ENCODE measurements at regions not wholly inside any gene's neighbourhood (a gene's known extent, or its start where the extent isn't known, plus 50 kb on each side); places are given as distances from the start of the nearest gene placed in this dataset.
"Not testable (repeated sequence)": the region's sequence is repeated elsewhere in the genome, so short reads cannot be mapped to it uniquely, and the experiment has no call there.

DNA sequence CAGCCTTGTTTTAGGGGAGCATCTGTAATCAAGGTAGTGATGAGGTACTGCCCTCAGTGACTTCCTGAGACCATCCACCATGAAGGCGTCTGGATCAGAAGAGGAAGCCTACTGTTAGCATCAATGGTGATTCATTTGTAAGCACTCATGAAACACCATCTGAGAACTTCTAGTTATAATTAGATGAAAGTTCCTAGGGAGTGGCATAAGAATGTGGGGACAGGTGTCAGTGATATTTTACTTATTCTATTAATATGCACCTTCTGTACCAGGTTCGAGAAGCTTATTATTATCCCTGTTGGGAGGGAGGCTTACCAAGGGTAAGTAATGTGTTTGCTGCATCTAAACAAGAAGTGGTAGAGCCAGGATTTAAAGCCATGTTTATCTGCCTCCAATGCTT is 295.8 kb upstream of the TBL1XR1 start:
- no peak overlapping the region for H3K4me3 ChIP-seq
- no peak for DNase-seq

DNA sequence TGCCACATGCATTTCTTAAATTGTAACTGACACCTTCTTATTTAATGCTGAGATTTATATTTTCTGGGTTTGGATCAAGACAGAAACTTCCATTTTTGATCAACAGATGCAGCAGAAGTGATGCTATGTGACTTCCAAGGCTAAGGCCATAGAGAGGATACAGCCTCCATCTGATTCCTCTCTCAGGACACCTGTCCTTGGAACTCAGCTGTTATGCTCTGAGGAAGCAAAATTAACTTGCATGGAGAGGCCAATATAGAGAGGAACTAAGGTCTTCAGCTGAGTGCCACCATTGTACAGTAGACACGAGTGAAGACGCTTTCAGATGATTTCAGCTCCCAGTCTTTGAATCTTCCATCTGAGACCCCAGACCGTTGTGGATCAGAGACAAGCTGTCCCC is 296.9 kb upstream of the TBL1XR1 start:
- no peaks in the 10 kb centered on the region for H3K27me3 ChIP-seq (ENCODE audit: low read depth)
- H3K36me3 ChIP-seq, result no peaks in the 10 kb centered on the region
- TF ChIP-seq, protein P1, sequence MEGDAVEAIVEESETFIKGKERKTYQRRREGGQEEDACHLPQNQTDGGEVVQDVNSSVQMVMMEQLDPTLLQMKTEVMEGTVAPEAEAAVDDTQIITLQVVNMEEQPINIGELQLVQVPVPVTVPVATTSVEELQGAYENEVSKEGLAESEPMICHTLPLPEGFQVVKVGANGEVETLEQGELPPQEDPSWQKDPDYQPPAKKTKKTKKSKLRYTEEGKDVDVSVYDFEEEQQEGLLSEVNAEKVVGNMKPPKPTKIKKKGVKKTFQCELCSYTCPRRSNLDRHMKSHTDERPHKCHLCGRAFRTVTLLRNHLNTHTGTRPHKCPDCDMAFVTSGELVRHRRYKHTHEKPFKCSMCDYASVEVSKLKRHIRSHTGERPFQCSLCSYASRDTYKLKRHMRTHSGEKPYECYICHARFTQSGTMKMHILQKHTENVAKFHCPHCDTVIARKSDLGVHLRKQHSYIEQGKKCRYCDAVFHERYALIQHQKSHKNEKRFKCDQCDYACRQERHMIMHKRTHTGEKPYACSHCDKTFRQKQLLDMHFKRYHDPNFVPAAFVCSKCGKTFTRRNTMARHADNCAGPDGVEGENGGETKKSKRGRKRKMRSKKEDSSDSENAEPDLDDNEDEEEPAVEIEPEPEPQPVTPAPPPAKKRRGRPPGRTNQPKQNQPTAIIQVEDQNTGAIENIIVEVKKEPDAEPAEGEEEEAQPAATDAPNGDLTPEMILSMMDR (IDR thresholded peaks at IDR 0.05; ENCODE audit: borderline replicate concordance), result no peak
- no peaks in the 10 kb centered on the region for H3K9me3 ChIP-seq (replicated peaks)
- DNase-seq, result no peak
- intact Hi-C loops (cut with micrococcal nuclease), result no loop called here
- H3K4me3 ChIP-seq, result no peak overlapping the region
- H3K4me1 ChIP-seq, result peaks cover 17% of the 10 kb centered on the region
- no peak overlapping the region for H3K27ac ChIP-seq (replicated peaks)

More for the DNA sequence above, 295.8 kb upstream of the TBL1XR1 start:
- Histone ChIP-seq H3K27me3 (ENCODE audit: low read depth) (no peaks in the 10 kb centered on the region), H3K36me3 (no peaks in the 10 kb centered on the region), H3K4me1 (peaks cover 17% of the 10 kb centered on the region), H3K9me3 (replicated peaks) (peaks cover 6% of the 10 kb centered on the region), H3K27ac (replicated peaks) (no peak overlapping the region)
- TF ChIP-seq, protein P1 (IDR thresholded peaks at IDR 0.05; ENCODE audit: borderline replicate concordance), result no peak
- intact Hi-C loops (cut with micrococcal nuclease), result no loop called here

DNA sequence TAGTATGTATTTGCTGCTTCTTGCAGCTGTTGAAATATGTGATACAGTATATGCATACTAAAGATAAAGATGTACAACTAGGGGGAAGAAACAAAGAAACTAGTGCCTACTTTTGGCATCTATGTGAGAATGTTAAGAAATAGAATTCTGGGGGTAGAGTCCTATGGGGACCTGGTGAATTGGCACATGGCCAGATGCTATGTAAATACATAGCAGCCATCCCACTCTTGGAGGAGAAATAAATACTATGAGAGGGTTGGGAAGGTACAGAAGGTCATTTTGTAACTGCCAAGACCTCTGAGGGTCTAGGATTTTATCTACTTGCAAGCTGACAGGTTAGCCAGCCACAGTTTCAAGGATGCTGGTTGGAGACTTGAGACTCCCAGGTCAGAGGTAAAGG is 298.3 kb upstream of the TBL1XR1 start:
- no peak for DNase-seq
- TF ChIP-seq, protein P1 (IDR thresholded peaks at IDR 0.05; ENCODE audit: borderline replicate concordance), result no peak
- intact Hi-C loops (cut with micrococcal nuclease), result no loop called here
- Histone ChIP-seq H3K4me3 (no peak overlapping the region), H3K4me1 (peaks cover 13% of the 10 kb centered on the region), H3K9me3 (replicated peaks) (no peaks in the 10 kb centered on the region), H3K27me3 (ENCODE audit: low read depth) (no peaks in the 10 kb centered on the region), H3K27ac (replicated peaks) (no peak overlapping the region), H3K36me3 (no peaks in the 10 kb centered on the region)

DNA sequence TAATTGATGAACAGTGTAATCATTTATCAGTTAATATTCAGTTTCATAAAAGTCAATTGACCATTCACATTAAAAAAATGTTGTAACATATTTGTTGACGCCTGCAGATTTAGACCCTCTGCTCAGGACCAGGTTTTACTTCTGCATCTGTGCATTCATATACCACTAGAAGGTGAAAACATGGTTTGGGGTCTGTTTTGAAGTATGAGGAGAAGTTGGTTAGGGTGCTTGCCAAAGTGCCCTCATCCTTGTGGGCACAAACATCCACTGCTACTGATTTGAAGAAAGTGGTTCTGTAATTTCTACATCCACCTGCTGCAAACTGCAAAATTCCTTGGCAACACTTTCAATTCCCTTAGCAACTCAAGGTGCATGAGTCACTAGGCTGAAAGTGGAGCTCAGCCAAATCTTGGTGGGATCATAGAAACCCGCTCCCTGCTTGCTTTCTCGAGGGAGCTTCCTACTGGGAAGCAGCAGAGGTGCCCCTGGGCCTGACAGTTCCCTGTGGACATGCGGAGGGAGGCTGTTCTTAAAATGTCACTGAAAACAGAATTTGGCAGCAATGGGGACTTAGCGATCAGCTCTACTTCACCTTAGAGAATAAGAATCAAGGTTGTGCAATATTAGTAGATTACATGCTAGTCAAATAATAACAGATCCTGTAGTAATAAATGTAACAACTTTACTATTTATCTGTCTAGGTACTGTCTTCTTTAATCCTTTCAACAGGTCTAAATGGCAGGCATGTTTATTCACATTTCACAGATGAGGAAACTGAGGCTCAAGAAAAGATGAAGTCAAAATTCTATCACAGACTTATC is 301.0 kb upstream of the TBL1XR1 start:
- H3K27ac ChIP-seq (replicated peaks), result no peak overlapping the region
- H3K4me3 ChIP-seq, result no peak overlapping the region
- H3K4me1 ChIP-seq, result no peaks in the 10 kb centered on the region
- no peaks in the 10 kb centered on the region for H3K27me3 ChIP-seq (ENCODE audit: low read depth)
- DNase-seq, result no peak
- intact Hi-C loops (cut with micrococcal nuclease), result no loop called here
- H3K36me3 ChIP-seq, result no peaks in the 10 kb centered on the region
- TF ChIP-seq, protein P1 (IDR thresholded peaks at IDR 0.05; ENCODE audit: borderline replicate concordance), result no peak
- no peaks in the 10 kb centered on the region for H3K9me3 ChIP-seq (replicated peaks)

DNA sequence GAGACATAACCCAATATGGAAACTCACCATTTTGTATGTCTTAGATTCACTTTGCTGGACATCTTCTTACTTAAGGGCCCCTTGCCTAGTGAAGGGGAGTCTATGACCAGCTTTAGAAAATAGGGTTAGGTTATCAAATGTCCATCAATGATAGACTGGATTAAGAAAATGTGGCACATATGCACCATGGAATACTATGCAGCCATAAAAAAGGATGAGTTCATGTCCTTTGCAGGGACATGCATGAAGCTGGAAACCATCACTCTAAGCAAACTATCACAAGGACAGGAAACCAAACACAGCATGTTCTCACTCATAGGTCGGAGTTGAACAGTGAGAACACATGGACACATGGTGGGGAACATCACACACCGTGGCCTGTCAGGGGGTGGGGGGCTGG is 301.8 kb upstream of the TBL1XR1 start:
- H3K4me3 ChIP-seq; H3K27ac ChIP-seq (replicated peaks); DNase-seq; H3K4me1 ChIP-seq; H3K27me3 ChIP-seq (ENCODE audit: low read depth); intact Hi-C loops (cut with micrococcal nuclease); H3K9me3 ChIP-seq (replicated peaks); H3K36me3 ChIP-seq: not testable (repeated sequence)

DNA sequence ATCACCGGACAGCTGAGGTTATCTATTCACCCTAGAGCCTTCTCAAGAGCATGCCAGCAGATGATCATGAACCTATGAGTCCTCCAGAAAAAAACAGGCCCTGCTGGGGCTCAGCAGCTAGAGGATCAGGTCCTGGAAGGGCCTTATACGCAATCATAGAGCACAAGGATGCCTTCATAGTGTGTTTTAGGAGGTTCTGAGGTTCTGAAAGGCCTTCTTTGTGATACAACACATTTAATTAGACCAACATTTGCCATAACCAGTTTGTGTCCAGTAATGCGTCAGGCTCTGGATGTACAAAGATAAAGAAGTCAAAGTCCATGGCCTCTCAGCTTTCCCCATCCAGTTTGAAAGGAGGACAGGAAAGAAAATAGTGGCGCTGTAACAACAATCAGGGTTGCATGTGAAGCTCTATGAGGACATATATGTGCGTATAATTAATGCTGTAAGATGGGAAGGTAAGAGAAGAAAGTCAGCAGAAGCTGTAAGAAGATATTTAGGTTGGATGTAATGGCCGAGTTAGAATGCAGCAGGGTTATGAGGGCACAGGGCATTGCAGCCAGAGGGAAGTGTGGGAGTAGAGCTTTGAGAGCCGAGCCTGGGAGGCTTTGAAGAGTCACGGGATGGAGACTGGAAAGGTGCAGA is 302.6 kb upstream of the TBL1XR1 start:
- H3K27me3 ChIP-seq (ENCODE audit: low read depth), result no peaks in the 10 kb centered on the region
- H3K9me3 ChIP-seq (replicated peaks), result no peaks in the 10 kb centered on the region
- TF ChIP-seq, protein P1 (IDR thresholded peaks at IDR 0.05; ENCODE audit: borderline replicate concordance), result no peak
- intact Hi-C loops (cut with micrococcal nuclease), result no loop called here
- H3K4me1 ChIP-seq, result no peaks in the 10 kb centered on the region
- H3K27ac ChIP-seq (replicated peaks), result no peak overlapping the region
- no peaks in the 10 kb centered on the region for H3K36me3 ChIP-seq
- DNase-seq, result no peak
- no peak overlapping the region for H3K4me3 ChIP-seq

All from left ventricle myocardium inferior (tissue), 1 donor.